Adrenal gland (tissue), 9 donors: ENCODE measurements at regions not wholly inside any gene's neighbourhood (a gene's known extent, or its start where the extent isn't known, plus 50 kb on each side); places are given as distances from the start of the nearest gene placed in this dataset.

Experiments
- DNase-seq, 7 donors: peaks; one replicate each; pipeline ENCODE4 v3.0.0-alpha.2; 2019 to 2020
- H3K27ac ChIP-seq, 5 donors: fragments of 200-600 bp; sonication (generic) in 4 of 5; 1 replicate in 3 of 5; 2 replicates in 2 of 5; pipeline versions ENCODE4 v1.5.1 to v1.8.0; 2016 to 2020; ENCODE audit warnings: mild to moderate bottlenecking in 1 of 5
- H3K27me3 ChIP-seq: fragments of 200-600 bp; 2 replicates; pipeline ENCODE4 v1.8.0; 2021
- H3K36me3 ChIP-seq, 2 donors: fragments of 200-600 bp; replicated peaks in 1 of 2; 1 replicate in 1 of 2; 2 replicates in 1 of 2; pipeline versions ENCODE4 v1.5.1 to v1.8.0; 2018 to 2022
- H3K4me1 ChIP-seq, 2 donors: fragments of 200-600 bp; replicated peaks in 1 of 2; 1 replicate in 1 of 2; 2 replicates in 1 of 2; pipeline versions ENCODE4 v1.5.1 to v1.8.0; 2018 to 2021
- H3K4me3 ChIP-seq, 4 donors: fragments of 200-600 bp; sonication (generic) in 3 of 4; one replicate each; pipeline ENCODE4 v1.5.1; 2016 to 2018
- H3K9me3 ChIP-seq, 3 donors: fragments of 200-600 bp; sonication (generic) in 1 of 3; replicated peaks in 1 of 3; 1 replicate in 2 of 3; 2 replicates in 1 of 3; pipeline versions ENCODE4 v1.5.1 to v1.8.0; 2016 to 2021
- POLR2A ChIP-seq, 2 donors: fragments of 450-650 bp; IDR thresholded peaks; one replicate each; pipeline ENCODE4 v1.6.1; 2017; ENCODE audit warnings: antibody characterized with exemption in 2 of 2, mild to moderate bottlenecking in 2 of 2, moderate library complexity in 1 of 2
- whole genome bisulfite sequencing, 4 donors: extraction: QIAGEN DNeasy Blood & Tissue Kit in 2 of 4; methylation state at CpG; one replicate each; pipeline versions ENCODE4 v1.1.5 to v1.1.7; 2013 to 2017; 5-methylcytosine and 5-hydroxymethylcytosine counted together
- intact Hi-C, 2 donors: fragments of 100-400 bp; cut with DNase I; formaldehyde crosslinking; loops; one replicate each; pipeline versions ENCODE4 v1.14.1 to v1.15.0; 2022 to 2023
- TF ChIP-seq, protein P1 (sequence below), 6 experiments: fragments of 450-650 bp in 4 of 6; fragments of 200-600 bp in 2 of 6; sonication (generic) in 1 of 6; IDR thresholded peaks; 1 replicate in 5 of 6; 2 replicates in 1 of 6; pipeline versions ENCODE4 v1.5.1 to v1.8.0; 2016 to 2021; ENCODE audit warnings: antibody characterized with exemption in 6 of 6, mild to moderate bottlenecking in 2 of 6, moderate library complexity in 1 of 6
- donor health status: healthy with polysubstance abuse.
- donor health status: Bipolar disorder and iron deficiency.
- donor health status: DM: yes; HTN: yes; CAD: no.
- donor health status: DM: no; HTN: no; CAD: no.
- donor health status: DM: no; HTN: no; CAD: no.

DNA sequence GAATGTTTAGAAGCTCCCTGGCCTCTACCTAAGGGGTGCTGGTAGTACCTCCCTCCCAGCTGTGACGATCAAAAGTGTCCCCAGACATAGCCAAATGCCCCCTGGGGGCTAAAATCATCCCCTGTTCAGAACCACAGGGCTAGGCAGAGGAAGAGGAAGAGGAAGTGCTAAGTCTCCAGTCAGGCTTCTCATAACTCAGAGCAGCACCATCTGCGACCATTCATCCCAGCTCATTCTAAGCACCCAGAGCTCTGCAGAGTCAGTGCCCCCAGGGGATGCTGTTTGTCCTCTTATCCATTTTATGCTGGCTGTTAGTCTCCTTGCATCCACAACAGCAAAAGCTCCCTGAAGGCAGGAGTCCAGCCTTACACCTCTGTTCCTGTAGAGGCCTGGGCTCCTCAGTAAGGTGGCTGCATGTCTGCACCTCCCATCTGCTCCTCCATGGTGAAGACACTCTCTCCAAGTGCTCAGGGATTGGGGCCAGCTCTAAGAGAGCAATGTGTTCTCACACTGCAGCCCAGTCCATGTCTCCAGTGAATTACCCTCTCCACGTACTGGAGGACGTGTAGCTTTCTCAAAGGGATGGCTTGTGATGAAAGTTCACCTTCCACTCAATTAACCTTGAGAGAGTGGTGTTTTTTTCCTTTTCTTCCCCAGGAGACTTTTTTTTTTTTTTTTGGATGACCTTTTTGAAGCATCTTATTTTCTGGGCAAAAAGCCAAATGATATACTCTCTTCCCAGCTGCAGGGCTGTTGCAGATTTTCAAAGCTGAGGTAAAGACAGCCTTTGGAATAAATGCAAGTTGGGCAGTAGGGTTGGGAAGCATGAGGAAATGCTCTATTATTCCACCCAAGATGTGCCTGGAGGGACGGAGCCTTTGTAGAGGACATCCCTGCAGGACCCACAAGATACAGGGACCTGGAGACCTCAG is 158.9 kb upstream of the SLC14A2 start:
- peak overlapping the region in 2 of 5 donors; percentile 3 to 9 for H3K27ac ChIP-seq

DNA sequence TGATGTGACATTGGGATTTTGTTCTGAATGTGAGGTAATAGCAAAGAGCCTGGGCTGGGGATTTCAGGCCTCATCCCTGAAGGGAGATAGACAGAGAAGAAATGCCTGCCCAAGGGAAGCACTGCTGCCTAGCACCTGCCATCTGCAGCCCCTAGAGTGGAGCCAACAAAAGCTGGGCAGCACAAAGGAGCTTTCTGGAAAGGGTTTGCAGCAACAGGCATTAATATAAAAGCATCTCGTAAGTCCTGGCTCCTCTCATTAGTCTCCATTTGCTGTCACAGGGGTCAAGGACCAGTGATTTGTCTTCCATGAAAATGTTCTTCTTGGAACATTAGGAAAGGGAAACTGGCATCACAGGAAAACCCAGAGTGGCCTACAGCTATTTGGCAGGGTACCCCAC is 157.2 kb upstream of the SLC14A2 start:
- DNase-seq, result no peak
- H3K36me3 ChIP-seq, result no peaks in the 10 kb centered on the region
- peaks cover 0 to 4% of the 10 kb centered on the region in 2 donors for H3K4me1 ChIP-seq
- 25 to 60% (median 40%) methylated on average over 1 of the region's 1 CpG for WGBS, 4 donors
- no peak for TF ChIP-seq POLR2A (IDR thresholded peaks at IDR 0.05)
- TF ChIP-seq, protein P1, sequence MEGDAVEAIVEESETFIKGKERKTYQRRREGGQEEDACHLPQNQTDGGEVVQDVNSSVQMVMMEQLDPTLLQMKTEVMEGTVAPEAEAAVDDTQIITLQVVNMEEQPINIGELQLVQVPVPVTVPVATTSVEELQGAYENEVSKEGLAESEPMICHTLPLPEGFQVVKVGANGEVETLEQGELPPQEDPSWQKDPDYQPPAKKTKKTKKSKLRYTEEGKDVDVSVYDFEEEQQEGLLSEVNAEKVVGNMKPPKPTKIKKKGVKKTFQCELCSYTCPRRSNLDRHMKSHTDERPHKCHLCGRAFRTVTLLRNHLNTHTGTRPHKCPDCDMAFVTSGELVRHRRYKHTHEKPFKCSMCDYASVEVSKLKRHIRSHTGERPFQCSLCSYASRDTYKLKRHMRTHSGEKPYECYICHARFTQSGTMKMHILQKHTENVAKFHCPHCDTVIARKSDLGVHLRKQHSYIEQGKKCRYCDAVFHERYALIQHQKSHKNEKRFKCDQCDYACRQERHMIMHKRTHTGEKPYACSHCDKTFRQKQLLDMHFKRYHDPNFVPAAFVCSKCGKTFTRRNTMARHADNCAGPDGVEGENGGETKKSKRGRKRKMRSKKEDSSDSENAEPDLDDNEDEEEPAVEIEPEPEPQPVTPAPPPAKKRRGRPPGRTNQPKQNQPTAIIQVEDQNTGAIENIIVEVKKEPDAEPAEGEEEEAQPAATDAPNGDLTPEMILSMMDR (IDR thresholded peaks at IDR 0.05), result no peak
- no peak overlapping the region for H3K4me3 ChIP-seq
- no peaks in the 10 kb centered on the region for H3K27me3 ChIP-seq
- intact Hi-C loops, result no loop called here
- H3K9me3 ChIP-seq, result no peaks in the 10 kb centered on the region
- no peak overlapping the region for H3K27ac ChIP-seq

More for the DNA sequence above, 158.9 kb upstream of the SLC14A2 start:
- H3K36me3 ChIP-seq, result no peaks in the 10 kb centered on the region
- TF ChIP-seq, protein P1 (IDR thresholded peaks at IDR 0.05), result no peak
- no peak for TF ChIP-seq POLR2A (IDR thresholded peaks at IDR 0.05)
- no peaks in the 10 kb centered on the region for H3K9me3 ChIP-seq
- H3K27me3 ChIP-seq, result no peaks in the 10 kb centered on the region
- peaks cover 3 to 4% of the 10 kb centered on the region in 2 donors for H3K4me1 ChIP-seq
- WGBS, 4 donors, result 40 to 51% (median 50%) methylated on average over 4 to 5 of the region's 5 CpGs
- intact Hi-C loops, result no loop called here
- no peak overlapping the region for H3K4me3 ChIP-seq
- peak in 2 of 7 donors; percentile 14 to 26 for DNase-seq

DNA sequence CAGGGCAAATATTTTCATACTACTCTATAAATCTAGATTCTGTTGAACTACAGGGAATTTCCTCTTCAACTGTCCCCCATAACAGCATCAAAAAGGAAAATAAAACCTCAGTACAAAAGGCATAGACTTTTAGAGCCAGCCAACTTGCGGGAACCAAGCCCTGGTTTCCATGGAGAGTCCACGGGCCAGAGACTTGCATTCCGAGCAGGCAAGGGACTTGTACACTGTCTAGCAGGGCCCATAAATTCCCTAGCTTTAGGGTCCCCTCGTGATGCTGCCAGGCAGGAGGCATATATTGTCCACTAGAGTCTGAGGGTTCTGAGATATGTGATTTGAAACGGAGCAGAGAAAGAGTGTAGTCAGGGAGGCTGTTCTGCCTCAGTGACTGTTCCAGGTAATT is 153.1 kb upstream of the SLC14A2 start:
- intact Hi-C loops, result no loop called here
- WGBS, 4 donors, result 80 to 84% (median 82%) methylated on average over 5 of the region's 5 CpGs
- Histone ChIP-seq H3K4me1 (no peaks in the 10 kb centered on the region), H3K9me3 (no peaks in the 10 kb centered on the region), H3K36me3 (no peaks in the 10 kb centered on the region), H3K4me3 (no peak overlapping the region), H3K27ac (no peak overlapping the region), H3K27me3 (no peaks in the 10 kb centered on the region)
- DNase-seq, result no peak
- no peak for TF ChIP-seq POLR2A (IDR thresholded peaks at IDR 0.05)
- TF ChIP-seq, protein P1 (IDR thresholded peaks at IDR 0.05), result no peak

DNA sequence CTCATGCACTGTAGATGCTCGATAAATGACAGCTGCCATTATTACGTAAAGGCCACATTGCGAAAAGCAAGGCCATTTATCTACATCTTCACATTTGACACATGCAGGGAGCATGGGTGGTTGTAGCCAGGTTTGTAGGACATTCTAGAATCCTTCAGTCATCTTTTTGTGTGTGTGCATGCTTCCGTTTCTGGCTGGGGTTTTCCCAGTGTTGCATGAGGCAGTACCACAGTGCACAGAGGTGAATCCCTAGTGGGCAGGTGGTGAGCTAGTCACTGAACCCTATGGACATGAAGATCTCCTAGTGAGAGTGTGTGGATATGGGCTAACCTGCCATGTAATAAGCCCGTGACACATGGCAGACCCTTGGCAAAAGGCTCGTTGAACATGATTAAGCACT is 151.8 kb upstream of the SLC14A2 start:
- no peak for DNase-seq
- Histone ChIP-seq H3K4me3 (no peak overlapping the region), H3K27me3 (no peaks in the 10 kb centered on the region), H3K27ac (no peak overlapping the region), H3K9me3 (no peaks in the 10 kb centered on the region), H3K4me1 (no peaks in the 10 kb centered on the region), H3K36me3 (no peaks in the 10 kb centered on the region)
- intact Hi-C loops, result no loop called here
- 79 to 89% (median 84%) methylated on average over 6 of the region's 6 CpGs for WGBS, 4 donors
- no peak for TF ChIP-seq POLR2A (IDR thresholded peaks at IDR 0.05)
- TF ChIP-seq, protein P1 (IDR thresholded peaks at IDR 0.05), result no peak
